Activated CD4-positive, alpha-beta T cell treated with anti-CD3 and anti-CD28 coated beads, Interleukin-2, amount 50 U/mL, for 16 hours (primary cell): ENCODE measurements at regions not wholly inside any gene's neighbourhood (a gene's known extent, or its start where the extent isn't known, plus 50 kb on each side); places are given as distances from the start of the nearest gene placed in this dataset.

Experiments used
- DNase-seq: peaks from one replicate; pipeline ENCODE4 v3.0.0-alpha.2; 2020

DNA sequence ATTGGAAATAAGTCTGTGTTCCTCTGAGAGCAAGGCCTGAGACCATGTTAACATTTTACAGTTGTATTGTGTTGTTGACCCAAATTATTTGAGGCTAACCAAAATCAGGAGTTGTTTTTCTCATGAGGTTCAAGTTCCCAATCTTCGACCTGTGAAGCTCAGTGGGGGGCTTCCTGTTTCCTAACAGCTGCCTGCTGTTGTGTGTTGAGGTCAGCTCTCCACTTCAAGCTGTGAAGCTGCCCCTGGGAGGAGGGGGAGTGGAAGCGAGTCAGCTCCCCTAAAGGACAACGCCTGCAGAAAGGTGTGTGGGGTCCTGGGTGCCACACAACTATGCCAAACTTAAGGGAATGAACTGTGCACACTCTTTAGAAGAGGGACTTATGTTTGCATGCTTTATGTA, 295.5 kb downstream of the IRX1 start:
- no peak for DNase-seq

DNA sequence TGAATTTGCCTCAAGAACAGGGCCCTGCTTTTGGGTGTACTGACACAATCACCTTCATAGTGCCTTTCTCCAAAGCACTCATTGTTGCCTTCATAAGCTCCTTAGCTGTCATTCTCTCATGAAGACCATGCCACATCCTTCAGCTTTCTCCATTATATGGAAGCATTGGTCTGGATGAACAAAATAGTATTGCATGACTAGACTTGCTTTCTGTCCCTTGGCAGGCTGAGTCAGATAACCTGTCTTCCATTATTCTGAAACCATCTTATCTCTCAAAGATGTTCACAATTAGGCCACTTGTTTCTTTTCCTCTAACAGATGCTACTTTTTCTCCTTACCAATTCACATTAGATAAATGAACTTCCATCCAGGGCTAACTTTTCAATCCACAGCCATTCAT, 297.9 kb downstream of the IRX1 start:
- DNase-seq, result no peak

DNA sequence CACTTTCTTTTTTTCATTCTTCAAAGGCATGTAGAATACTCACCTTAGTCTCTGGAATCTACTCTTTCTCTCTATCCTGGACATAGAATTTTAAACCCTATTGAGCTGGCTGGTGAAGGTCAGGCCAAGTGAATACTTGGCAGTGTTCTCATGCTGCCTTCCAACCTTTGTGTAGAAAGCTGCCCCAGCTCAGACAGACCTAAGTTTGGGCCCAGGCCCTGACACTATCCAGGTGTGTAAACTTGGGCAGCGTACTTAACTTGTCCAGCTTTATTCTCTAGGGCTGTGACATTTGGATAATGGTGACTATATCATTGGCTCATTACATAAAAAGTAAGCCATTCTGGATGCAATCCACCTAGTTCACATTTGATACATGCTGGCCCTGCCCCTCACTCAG, 298.3 kb downstream of the IRX1 start:
- no peak for DNase-seq

GRCh38 chr5:3896098-3896497, 300.5 kb downstream of the IRX1 start:
- DNase-seq, result no peak

- no peak for DNase-seq
Observed at GRCh38 chr5:3899093-3899492, 303.5 kb downstream of the IRX1 start.

DNA sequence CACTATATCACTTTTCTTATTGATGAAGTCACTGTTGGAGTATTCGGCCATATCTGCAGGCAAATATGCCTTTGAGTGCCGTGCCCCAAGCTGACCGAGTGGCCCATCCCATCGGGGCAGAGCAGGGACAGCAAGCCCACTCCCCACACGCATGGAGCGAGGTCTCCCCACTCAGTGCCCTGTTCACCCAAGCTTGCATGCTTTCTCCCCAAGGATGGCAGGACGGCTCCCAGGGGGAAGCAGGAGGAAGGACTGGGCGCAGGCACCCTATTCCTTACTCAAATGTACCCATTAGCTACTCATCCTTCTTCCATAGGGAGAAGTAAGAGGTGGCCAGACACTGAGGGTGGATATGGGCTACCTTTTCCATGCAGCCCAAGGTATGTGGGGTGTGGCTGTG, 309.0 kb downstream of the IRX1 start:
- DNase-seq, result no peak

- DNase-seq, result no peak
Observed at GRCh38 chr5:3905031-3905430, 309.4 kb downstream of the IRX1 start.

DNA sequence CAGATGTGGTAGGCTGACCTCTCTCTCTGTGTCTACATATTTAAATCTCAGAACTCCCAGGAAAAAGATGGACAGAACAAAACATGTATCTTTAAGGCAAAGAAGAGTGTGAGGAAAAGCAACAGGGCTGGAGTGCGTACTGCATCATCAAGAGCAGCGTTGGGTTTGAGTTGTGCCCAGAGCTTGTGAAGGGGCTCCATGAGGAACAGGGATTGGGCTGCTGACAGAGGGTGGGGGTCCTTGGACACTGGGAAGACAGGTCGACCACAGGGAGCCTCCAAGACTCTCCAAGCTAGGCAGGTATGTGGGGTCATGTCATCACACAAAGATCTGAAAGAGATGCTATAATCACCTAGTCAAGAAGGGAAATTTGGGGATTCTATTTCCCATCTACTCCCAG, 309.9 kb downstream of the IRX1 start:
- DNase-seq, result no peak

GRCh38 chr5:3911111-3911510, 315.5 kb downstream of the IRX1 start:
- DNase-seq, result no peak

GRCh38 chr5:3911773-3912172, 316.1 kb downstream of the IRX1 start:
- DNase-seq, result no peak

- DNase-seq, result no peak
Observed at GRCh38 chr5:3912790-3913189, 317.2 kb downstream of the IRX1 start.

GRCh38 chr5:3913279-3913678, 317.6 kb downstream of the IRX1 start:
- DNase-seq, result no peak

GRCh38 chr5:3925022-3925421, 329.4 kb downstream of the IRX1 start:
- DNase-seq, result no peak

DNA sequence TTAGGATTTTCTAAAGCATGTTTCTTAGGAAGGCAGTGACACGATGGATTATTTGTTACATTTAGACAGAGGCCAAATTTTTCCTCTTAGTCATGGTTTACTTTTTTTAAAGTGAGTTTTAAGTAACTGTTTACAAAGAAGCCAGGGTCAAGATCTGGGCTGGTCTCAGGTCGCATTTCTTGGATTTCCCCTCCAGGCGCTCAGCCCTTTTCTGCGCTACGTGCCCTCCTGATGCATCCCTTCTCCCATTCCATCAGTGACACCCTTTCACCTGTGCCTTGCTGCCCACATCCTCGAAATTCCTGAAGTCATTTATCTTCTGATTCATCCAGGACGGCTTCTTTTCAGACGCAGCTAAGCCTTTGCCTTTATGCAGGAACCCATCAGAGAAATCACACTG, 330.3 kb downstream of the IRX1 start:
- no peak for DNase-seq

DNA sequence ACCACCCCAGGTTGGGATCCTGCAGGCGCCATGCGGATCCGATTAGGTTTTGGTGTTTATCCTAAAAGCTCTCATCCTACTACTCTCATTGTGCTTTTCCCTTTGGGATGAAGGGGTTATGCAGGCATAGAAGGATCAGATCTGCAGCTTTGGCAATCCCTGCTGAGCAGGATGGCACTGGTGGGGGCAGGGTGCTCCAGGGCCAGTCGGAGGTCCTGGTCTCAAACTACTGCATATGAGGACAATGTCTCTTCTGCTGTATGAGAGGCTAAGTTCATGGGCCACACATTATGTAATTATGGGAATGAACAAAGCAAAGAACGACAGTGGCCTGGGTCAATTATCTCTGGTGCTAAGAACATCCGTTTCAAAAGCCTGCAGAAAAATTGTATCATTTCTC, 334.2 kb downstream of the IRX1 start:
- DNase-seq, result no peak

DNA sequence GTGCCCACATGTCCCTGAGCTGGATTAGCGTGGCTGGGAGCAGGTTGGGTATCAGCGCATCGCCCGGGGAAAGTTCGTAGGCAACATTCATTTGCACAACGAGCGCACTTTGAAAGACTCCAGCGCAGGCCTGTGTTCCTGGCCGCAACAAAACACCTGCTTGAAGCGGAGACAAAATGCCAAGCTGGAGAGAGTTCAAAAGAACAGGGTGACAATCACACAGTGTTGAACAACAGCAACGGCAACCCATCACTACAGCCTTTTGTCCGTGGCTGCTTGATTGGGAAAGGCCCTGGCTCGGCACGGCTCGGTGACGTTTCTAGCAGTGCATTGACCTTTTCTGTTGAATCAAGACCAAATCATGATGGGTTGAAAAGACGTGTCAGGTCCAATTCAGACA, 336.3 kb downstream of the IRX1 start:
- no peak for DNase-seq

- DNase-seq, result no peak
Observed at GRCh38 chr5:3933536-3933935, 337.9 kb downstream of the IRX1 start.

DNA sequence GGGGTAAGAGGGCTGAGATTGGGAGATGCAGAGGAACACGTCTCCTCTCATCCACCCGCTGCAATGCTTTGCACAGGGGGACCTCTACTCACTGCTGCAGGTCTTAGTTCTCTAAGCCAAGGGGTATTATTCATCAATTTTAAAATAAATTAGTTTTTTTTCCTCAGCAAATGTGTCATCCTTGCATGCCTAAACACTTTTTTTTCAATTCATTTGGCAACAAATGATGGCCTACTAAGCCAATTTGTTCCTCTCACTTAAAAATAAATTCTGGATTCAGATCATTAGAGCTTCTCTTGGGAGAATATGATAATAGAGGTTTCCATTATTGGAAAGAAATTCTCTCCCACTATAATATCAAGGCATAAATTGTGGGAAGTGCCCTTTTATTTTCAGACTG, 338.3 kb downstream of the IRX1 start:
- no peak for DNase-seq

DNA sequence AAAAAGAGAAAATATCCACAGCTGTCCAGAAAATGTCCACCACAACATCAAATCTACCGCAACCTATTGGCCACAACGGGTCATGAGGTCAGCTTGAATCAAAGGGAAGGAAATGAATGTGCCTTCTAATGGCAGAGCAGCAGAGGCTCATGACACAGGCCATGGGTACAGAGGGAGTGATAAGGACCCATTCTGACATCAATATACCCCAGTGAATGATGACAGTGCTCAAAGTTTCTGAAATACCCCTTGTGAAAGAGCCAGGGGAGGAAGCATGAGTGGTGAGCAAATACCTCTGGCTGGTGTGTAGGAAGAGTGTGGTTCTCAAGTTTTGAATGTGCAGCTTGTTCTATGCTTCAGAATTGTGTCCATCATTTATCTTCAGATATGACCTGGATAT, 348.2 kb downstream of the IRX1 start:
- DNase-seq, result no peak

DNA sequence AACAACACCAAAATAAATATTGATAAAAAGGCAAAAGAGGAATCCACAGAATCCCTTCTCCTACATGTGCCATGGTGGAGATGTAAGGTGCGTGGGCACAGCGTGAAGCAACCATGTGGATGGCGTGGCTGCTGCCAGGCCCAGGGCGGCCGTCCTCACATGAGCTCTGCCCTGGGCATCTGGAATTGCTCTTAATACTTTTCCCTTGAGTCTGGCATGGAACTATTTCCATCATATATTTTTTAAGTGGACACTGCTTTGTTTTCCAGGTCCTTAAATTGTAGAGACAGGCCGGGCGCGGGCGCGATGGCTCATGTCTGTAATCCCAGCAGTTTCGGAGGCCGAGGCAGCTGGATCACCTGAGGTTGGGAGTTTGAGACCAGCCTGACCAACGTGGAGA, 349.3 kb downstream of the IRX1 start:
- no peak for DNase-seq

DNA sequence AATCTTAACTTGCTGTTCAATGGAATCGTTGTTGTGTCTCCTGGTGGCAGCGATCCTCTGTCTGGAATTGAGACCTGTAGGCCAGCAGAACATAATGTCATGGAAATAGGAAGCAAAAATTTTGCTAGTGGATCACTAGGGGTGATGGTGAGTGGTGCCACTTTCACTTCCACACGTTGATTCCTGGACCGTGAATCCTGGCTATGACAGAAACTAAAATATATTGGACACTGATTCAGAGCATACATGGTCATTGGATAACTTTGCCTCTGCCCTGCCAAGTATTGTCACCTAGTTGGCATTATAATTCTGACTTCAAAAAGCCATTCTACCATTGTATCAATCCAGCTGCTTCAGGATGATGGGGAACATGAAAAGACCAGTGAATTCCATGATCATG, 353.2 kb downstream of the IRX1 start:
- DNase-seq, result no peak

DNA sequence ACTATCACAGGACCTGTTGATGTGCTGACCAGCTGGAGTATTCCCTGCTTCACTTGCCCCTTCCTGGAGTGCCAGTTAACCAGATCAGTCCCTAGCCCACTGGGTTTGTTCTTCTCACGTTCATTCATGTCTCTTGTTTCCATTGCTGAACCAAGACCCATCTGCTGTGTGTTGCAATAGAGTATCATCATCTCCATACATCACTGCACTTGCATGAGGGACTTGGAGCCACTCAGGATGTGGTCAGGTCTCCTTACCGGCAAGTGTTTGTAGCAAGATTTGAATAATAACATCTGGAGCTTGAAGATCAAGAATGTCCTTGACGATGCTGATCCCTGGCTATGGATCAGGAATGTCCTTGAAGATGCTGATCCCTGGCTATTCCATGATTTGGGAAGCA, 358.6 kb downstream of the IRX1 start:
- no peak for DNase-seq

- DNase-seq, result no peak
Observed at GRCh38 chr5:3954633-3955032, 359.0 kb downstream of the IRX1 start.

- no peak for DNase-seq
Observed at GRCh38 chr5:3957658-3958057, 362.0 kb downstream of the IRX1 start.

DNA sequence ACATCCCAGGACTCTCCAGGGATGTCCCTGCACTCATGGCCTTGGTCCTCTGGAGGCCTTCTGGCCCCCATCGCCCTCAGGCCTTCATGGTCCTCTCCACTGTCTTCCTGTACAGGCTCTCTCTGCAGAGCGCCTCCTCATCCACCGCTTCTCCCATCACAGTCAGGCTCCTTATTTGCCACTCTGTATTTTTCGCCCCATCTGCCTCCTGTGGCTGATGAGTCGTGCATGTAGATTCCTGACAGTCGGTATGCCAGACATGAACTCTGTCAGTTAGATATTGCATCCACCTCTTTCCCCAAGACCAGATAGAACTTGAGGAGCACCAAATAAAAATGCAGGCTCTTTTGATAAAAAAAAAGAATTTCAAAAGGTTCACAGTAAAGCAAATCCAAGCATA, 362.8 kb downstream of the IRX1 start:
- DNase-seq, result no peak

DNA sequence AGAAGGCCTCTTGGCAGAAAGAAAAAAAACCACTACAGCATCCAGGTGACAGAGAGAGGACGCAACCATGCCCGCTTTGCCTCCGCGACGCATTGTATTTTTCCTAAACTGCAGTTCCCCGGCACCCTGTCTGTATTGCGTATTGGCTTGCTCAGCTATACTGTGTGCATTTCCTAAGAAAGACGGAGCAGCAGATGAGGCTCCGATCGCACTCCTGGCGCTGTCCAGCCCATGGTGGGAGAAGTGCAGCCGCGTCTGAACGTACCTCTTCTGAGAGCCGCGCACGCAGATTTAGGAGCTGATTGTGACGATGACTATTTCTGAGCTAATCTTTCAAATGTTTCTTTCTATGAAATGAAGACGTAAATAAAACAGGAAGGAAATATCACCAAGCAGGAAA, 366.5 kb downstream of the IRX1 start:
- no peak for DNase-seq
